Activated CD4-positive, alpha-beta T cell treated with anti-CD3 and anti-CD28 coated beads for 36 hours (primary cell): ENCODE measurements at regions not wholly inside any gene's neighbourhood (a gene's known extent, or its start where the extent isn't known, plus 50 kb on each side); places are given as distances from the start of the nearest gene placed in this dataset.
A peak's percentile ranks its signal among the peaks of the same experiment; 100 is the strongest.

Source experiments
- ATAC-seq: fragments of 200-7000 bp; cut with Tn5 transposase; one replicate; pipeline ENCODE4 v1.10.0; 2021; ENCODE audit warnings: mild to moderate bottlenecking, moderate library complexity
- CTCF ChIA-PET: fragments of 350-600 bp; sonication (Branson Sonifier 250); formaldehyde crosslinking; loops from one replicate; lab custom pipeline; 2021; ENCODE audit warnings: antibody characterized with exemption; lab: Charles Lee
- POLR2A ChIA-PET: fragments of 350-600 bp; sonication (Branson Sonifier 250); formaldehyde crosslinking; loops from one replicate; lab custom pipeline; 2021; ENCODE audit warnings: antibody characterized with exemption, inconsistent platforms; lab: Charles Lee
- DNase-seq: peaks from one replicate; pipeline ENCODE4 v3.0.0-alpha.2; 2020
- H3K27ac Mint-ChIP-seq: one replicate; pipeline ENCODE4 v1.8.0; 2021; ENCODE audit warnings: mixed read lengths
- H3K27me3 Mint-ChIP-seq: one replicate; pipeline ENCODE4 v1.8.0; 2021; ENCODE audit warnings: mixed read lengths
- H3K36me3 Mint-ChIP-seq: one replicate; pipeline ENCODE4 v1.8.0; 2021; ENCODE audit warnings: low read depth, mixed read lengths
- H3K4me1 Mint-ChIP-seq: one replicate; pipeline ENCODE4 v1.8.0; 2021; ENCODE audit warnings: mixed read lengths
- H3K4me3 Mint-ChIP-seq: one replicate; pipeline ENCODE4 v1.8.0; 2021; ENCODE audit warnings: mild to moderate bottlenecking, moderate library complexity, mixed read lengths
- H3K9me3 Mint-ChIP-seq: one replicate; pipeline ENCODE4 v1.8.0; 2021; ENCODE audit warnings: low read depth, mixed read lengths
- intact Hi-C, 2 experiments: fragments of 100-400 bp; cut with DNase I in 1 of 2; cut with micrococcal nuclease in 1 of 2; formaldehyde crosslinking; loops; one replicate each; pipeline versions ENCODE4 v1.14.2 to v1.15.1; 2022 to 2024; cut with DNase I, micrococcal nuclease

DNA sequence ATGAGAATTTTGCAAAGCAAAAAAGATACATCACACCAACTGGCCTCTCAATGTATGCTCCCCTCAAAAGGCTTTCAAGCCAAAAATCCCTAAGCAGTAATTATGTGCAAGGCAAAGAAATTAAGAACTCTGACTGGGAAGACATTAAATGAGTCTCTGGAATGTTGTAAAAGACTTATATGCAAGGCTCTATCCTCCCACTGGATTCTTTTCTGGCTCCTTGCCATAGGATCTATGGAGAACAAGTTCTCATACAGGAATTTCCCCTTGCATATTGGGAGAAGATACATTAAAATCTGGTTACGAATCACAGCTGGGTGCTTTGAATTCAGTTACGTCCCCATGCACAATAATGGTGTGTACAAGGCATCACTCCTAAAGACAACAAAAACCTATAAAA, 73.4 kb upstream of the ATL2 start:
- Mint-ChIP-seq H3K27ac (no peak overlapping the region), H3K36me3 (no peaks in the 10 kb centered on the region), H3K9me3 (no peaks in the 10 kb centered on the region), H3K4me3 (no peak overlapping the region), H3K4me1 (no peaks in the 10 kb centered on the region), H3K27me3 (no peaks in the 10 kb centered on the region)
- intact Hi-C loops = no loop called here
- ChIA-PET POLR2A (no interaction called here), CTCF (no interaction called here)
- DNase-seq (no peak), ATAC-seq (no peak)

DNA sequence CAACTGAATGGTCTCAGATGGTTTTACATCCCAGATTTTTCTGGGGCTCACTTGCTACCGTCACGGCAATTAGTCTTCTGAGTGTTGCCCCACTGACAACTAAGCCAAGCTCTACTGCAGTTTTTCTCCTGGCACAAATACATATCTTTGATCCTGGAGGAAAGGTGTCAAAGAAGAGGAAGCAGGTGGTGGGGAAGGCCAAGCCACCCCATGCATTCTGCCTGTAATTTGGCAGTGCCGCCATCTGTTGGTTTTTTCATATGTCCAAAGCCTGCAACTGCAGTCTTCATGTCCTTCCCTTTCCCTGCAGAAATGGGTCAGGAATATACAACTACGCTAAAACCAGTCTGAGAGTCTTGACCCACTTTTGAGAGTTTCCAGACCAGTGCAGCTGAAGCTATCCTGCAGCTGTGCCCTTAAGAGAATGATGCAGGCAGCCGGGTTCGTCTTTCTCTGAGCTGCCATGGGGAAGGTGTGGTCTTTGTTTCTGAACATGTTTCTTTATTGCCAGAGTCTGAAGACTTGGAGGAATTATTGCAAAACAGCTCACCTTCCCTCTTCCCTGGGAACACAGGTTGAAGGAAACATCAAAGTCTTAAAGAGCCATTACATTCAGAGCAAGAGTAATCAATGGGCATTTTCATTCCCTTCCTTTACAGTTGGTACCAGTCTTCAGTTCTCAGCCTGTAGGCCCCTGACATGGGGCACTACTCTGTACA, 71.8 kb upstream of the ATL2 start:
- no peaks in the 10 kb centered on the region for H3K9me3 Mint-ChIP-seq
- intact Hi-C loops = no loop called here
- no peak overlapping the region for H3K27ac Mint-ChIP-seq
- H3K27me3 Mint-ChIP-seq = no peaks in the 10 kb centered on the region
- CTCF ChIA-PET = interaction anchor here (1.1 kb wide), 2 partner anchors 22 to 74 kb away, joined by 3 to 4 read pairs; no protein-coding TSS in a partner anchor
- ATAC-seq (no peak), DNase-seq (no peak)
- no peaks in the 10 kb centered on the region for H3K4me1 Mint-ChIP-seq
- no peak overlapping the region for H3K4me3 Mint-ChIP-seq
- H3K36me3 Mint-ChIP-seq = no peaks in the 10 kb centered on the region
- POLR2A ChIA-PET = no interaction called here

DNA sequence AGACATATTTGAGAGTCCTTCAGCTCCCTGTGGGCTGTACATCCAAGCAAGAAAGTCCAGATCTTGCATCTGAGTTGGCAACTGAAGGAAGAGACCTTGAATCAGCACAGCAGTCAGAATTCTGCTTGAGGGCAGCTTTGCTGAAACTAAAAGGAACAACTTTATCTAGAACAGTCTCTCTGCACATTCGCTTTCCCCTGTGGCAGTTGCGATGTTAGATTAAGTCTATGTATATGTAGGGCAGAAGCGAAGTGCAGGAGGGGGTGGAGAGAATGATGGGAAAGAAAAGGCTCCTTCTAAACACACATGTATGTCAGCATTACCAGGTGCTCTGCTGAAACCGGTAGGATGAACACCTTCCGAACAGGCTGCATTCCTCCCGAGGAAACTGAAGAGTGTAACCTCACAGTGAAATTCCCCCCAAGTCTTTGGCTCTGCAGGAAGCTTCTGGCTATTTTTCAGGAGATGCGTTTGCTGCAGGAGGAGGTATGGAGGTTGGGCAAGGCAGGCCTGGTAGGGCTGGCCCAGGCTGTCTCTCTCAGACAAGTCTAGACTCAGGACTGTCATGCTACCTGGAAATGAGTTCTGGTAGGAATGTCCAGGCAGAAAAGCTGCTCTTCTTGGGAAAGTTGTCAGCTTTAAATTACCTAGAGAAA, 70.0 kb upstream of the ATL2 start:
- CTCF ChIA-PET = no interaction called here
- no peaks in the 10 kb centered on the region for H3K9me3 Mint-ChIP-seq
- no peak overlapping the region for H3K27ac Mint-ChIP-seq
- H3K27me3 Mint-ChIP-seq = peaks cover 3% of the 10 kb centered on the region
- intact Hi-C loops = no loop called here
- no peak for ATAC-seq
- no peaks in the 10 kb centered on the region for H3K36me3 Mint-ChIP-seq
- no peaks in the 10 kb centered on the region for H3K4me1 Mint-ChIP-seq
- POLR2A ChIA-PET = no interaction called here
- no peak overlapping the region for H3K4me3 Mint-ChIP-seq
- no peak for DNase-seq

DNA sequence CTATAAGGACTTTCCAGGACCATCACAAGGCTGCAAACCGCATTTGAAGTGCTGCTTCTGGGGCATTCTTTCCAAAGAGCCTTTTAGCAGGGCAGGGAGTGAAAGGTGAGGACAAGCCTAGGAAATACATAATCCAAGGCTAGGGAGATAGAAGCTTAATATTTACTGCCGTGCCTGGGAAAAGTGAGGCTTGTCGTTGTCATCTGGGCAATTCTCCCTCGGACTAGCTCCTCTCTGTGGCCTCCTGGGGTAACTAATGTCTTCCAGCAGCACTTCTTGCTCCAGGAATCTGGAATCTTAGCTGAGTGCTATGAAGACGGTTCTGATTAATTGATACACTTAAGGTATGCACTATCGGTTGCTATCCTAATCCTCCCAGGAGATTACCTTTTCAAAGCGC, 69.3 kb upstream of the ATL2 start:
- H3K4me1 Mint-ChIP-seq = no peaks in the 10 kb centered on the region
- POLR2A ChIA-PET = no interaction called here
- peaks cover 4% of the 10 kb centered on the region for H3K27me3 Mint-ChIP-seq
- intact Hi-C loops = no loop called here
- ATAC-seq (no peak), DNase-seq (no peak)
- H3K36me3 Mint-ChIP-seq = no peaks in the 10 kb centered on the region
- H3K27ac Mint-ChIP-seq = no peak overlapping the region
- CTCF ChIA-PET = interaction anchor here (0.7 kb wide), 1 partner anchor 74 kb away, joined by 3 read pairs; no protein-coding TSS in a partner anchor
- no peak overlapping the region for H3K4me3 Mint-ChIP-seq
- no peaks in the 10 kb centered on the region for H3K9me3 Mint-ChIP-seq

- H3K27me3 Mint-ChIP-seq = peaks cover 4% of the 10 kb centered on the region
- POLR2A ChIA-PET = interaction anchor here (0.6 kb wide), 1 partner anchor 386 kb away, joined by 4 read pairs; no protein-coding TSS in a partner anchor
- no peaks in the 10 kb centered on the region for H3K36me3 Mint-ChIP-seq
- CTCF ChIA-PET = interaction anchor here (0.6 to 0.7 kb wide), 2 partner anchors 8 to 24 kb away, joined by 3 read pairs; no protein-coding TSS in a partner anchor
- no peaks in the 10 kb centered on the region for H3K4me1 Mint-ChIP-seq
- DNase-seq = no peak
- intact Hi-C loops = no loop called here
- H3K9me3 Mint-ChIP-seq = no peaks in the 10 kb centered on the region
- no peak overlapping the region for H3K4me3 Mint-ChIP-seq
- ATAC-seq = no peak
- no peak overlapping the region for H3K27ac Mint-ChIP-seq
Measured at GRCh38 chr2:38444247-38444646, 67.2 kb upstream of the ATL2 start.

- H3K9me3 Mint-ChIP-seq = no peaks in the 10 kb centered on the region
- H3K27me3 Mint-ChIP-seq = peaks cover 4% of the 10 kb centered on the region
- DNase-seq (no peak), ATAC-seq (no peak)
- ChIA-PET CTCF (no interaction called here), POLR2A (no interaction called here)
- H3K4me3 Mint-ChIP-seq = no peak overlapping the region
- H3K27ac Mint-ChIP-seq = no peak overlapping the region
- intact Hi-C loops = no loop called here
- no peaks in the 10 kb centered on the region for H3K36me3 Mint-ChIP-seq
- peaks cover 7% of the 10 kb centered on the region for H3K4me1 Mint-ChIP-seq
Measured at GRCh38 chr2:38442643-38443541, 65.8 kb upstream of the ATL2 start.

GRCh38 chr2:38441346-38441745, 64.3 kb upstream of the ATL2 start:
- no peaks in the 10 kb centered on the region for H3K9me3 Mint-ChIP-seq
- POLR2A ChIA-PET = no interaction called here
- H3K4me3 Mint-ChIP-seq = no peak overlapping the region
- DNase-seq = no peak
- H3K27ac Mint-ChIP-seq = no peak overlapping the region
- H3K36me3 Mint-ChIP-seq = no peaks in the 10 kb centered on the region
- peaks cover 7% of the 10 kb centered on the region for H3K4me1 Mint-ChIP-seq
- intact Hi-C loops = no loop called here
- no peak for ATAC-seq
- H3K27me3 Mint-ChIP-seq = peaks cover 4% of the 10 kb centered on the region
- CTCF ChIA-PET = interaction anchor here (1.2 kb wide), 1 partner anchor 67 kb away, joined by 4 read pairs; no protein-coding TSS in a partner anchor

DNA sequence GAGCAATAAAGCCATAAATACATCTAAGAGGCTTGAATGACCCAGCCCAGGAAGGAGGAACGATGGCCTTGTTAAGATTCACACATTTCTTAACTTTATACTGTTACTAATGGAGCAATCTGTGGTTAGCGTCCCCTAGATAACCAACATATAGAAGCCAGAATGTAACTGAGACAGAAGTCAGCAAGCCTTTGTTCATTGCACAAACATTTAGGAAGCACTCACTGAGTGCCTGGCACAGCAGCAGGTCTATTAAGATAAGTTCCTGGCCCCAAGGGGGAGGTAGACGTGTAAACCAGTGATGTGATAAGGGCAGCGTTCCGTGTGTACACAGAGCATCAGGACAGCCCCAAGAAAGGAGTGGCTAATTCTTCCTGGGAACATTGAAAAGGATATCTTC, 63.6 kb upstream of the ATL2 start:
- Mint-ChIP-seq H3K9me3 (no peaks in the 10 kb centered on the region), H3K4me1 (peaks cover 7% of the 10 kb centered on the region), H3K27ac (no peak overlapping the region), H3K27me3 (peaks cover 4% of the 10 kb centered on the region), H3K36me3 (no peaks in the 10 kb centered on the region), H3K4me3 (no peak overlapping the region)
- CTCF ChIA-PET = interaction anchor here (1.2 kb wide), 1 partner anchor 67 kb away, joined by 4 read pairs; no protein-coding TSS in a partner anchor
- intact Hi-C loops = no loop called here
- no peak for ATAC-seq
- no peak for DNase-seq
- POLR2A ChIA-PET = no interaction called here

- Mint-ChIP-seq H3K27ac (no peak overlapping the region), H3K4me1 (peaks cover 7% of the 10 kb centered on the region), H3K4me3 (no peak overlapping the region), H3K9me3 (no peaks in the 10 kb centered on the region), H3K36me3 (no peaks in the 10 kb centered on the region), H3K27me3 (peaks cover 4% of the 10 kb centered on the region)
- DNase-seq = no peak
- ChIA-PET POLR2A (no interaction called here), CTCF (interaction anchor here (0.7 to 1.3 kb wide), 3 partner anchors 9 to 68 kb away, joined by 3 to 4 read pairs (median 4); no protein-coding TSS in a partner anchor)
- no peak for ATAC-seq
- intact Hi-C loops = no loop called here
Measured at GRCh38 chr2:38439863-38440262, 62.8 kb upstream of the ATL2 start.

GRCh38 chr2:38438883-38439612, 62.0 kb upstream of the ATL2 start:
- peak overlapping the region; percentile 22 for H3K27ac Mint-ChIP-seq

More at GRCh38 chr2:38438883-38439612, 62.0 kb upstream of the ATL2 start:
- Mint-ChIP-seq H3K9me3 (no peaks in the 10 kb centered on the region), H3K4me3 (no peak overlapping the region), H3K27me3 (peaks cover 4% of the 10 kb centered on the region), H3K36me3 (no peaks in the 10 kb centered on the region), H3K4me1 (peaks cover 7% of the 10 kb centered on the region)
- ChIA-PET CTCF (interaction anchor here (1.1 to 1.3 kb wide), 2 partner anchors 9 to 69 kb away, joined by 4 read pairs; no protein-coding TSS in a partner anchor), POLR2A (no interaction called here)
- intact Hi-C loops = no loop called here
- peak; percentile 18 for DNase-seq
- peak; percentile 36 for ATAC-seq
